GM19467 (cell line): ENCODE measurements at regions not wholly inside any gene's neighbourhood (a gene's known extent, or its start where the extent isn't known, plus 50 kb on each side); places are given as distances from the start of the nearest gene placed in this dataset.

Experiments
- ATAC-seq: cut with Tn5 transposase; IDR thresholded peaks from one replicate; pipeline ENCODE4 v1.9.1; 2021; ENCODE audit warnings: mild to moderate bottlenecking, moderate library complexity; ENCODE audit not compliant: unreplicated experiment

GRCh38 chr14:31993521-31993951 is 83.6 kb upstream of the ARHGAP5 start:
- no peak for ATAC-seq

DNA sequence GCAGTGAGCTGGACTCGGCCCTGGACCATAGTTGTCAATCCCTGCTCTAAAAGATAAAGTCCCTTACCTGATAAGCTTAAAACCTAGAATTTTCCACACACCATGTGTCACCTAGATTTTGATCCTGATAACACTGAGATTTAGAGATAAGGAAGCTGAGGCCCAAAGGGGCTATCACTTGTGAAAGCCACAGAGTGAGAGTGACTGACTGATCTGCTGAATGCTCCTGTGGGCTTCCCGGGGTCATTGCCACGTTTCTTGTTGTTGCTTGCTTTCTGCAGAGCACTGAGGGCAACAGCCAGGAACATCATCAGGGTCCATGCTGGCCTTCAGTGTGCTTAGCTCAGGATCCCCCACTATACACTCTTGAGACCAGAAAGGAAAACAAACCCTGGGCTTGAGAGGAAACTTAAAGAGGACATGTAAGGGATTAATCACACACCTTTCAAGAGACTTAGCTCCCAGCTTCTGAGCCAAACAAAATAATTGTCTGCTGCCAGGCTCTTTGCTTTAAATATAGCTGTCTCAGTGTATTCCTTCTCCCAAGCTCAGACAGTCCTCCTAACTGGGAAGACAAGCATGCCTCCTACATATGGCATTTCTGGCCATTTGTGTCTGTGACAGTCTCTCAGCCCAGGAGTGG is 82.6 kb upstream of the ARHGAP5 start:
- ATAC-seq, result no peak

DNA sequence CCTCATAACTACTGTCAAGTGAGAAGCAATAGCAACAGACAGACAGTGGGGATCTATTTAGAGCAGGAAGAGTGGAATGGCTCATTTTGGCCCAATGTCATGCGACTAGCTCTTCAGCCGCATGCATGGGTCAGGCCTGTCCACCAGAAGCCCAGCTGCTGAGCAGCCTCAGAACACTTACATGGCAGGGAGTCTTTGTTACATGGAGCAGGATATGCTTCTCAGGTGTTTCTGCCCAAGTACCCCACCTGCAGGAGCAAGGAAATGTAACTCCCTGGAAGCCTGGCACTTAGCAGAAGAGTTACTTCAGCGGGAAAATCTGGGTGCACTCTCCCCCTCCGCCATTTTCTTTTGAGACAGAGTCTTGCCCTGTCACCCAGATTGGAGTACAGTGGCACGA is 73.5 kb upstream of the ARHGAP5 start:
- no peak for ATAC-seq

DNA sequence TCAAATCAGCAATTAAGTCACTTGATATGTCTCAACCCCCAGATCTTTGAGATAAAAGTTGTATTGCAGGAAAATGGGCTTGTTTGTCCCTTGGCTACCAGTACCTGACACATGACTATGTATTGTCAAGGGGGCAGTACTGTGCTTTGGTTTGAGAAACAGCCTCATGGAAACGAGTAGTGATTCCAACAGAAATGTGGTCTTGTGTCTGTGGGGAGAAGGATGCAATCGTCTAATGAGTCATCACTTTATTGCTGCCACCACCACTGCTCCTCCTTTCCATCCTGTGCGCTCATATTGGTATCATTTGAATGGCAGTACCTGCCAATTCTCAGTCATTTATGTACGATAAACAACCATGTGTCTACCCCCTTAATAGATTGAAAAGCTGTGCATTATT is 72.8 kb upstream of the ARHGAP5 start:
- ATAC-seq, result no peak

DNA sequence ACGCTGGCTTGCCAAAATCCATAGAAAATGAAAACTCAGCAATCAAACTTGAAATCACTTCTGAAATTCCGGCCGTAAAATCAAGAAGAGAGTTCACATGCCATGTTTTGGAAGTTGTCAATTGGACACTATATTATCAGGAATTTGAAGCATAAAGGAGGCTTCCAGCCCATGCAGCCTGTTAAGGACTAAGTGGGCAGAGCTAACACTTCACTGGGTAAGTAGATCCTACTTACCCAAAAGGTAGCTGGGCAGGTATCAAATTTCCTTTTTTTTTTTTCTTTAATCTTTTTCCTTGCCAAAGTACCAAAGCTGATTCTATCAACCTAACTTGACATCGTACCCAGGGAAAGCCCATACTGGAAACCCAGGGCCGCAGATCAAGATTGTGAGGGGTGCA is 71.5 kb upstream of the ARHGAP5 start:
- ATAC-seq, result no peak

- no peak for ATAC-seq
Measured at GRCh38 chr14:32006263-32007110, 70.6 kb upstream of the ARHGAP5 start.

- no peak for ATAC-seq
Measured at GRCh38 chr14:32007755-32008362, 69.2 kb upstream of the ARHGAP5 start.

DNA sequence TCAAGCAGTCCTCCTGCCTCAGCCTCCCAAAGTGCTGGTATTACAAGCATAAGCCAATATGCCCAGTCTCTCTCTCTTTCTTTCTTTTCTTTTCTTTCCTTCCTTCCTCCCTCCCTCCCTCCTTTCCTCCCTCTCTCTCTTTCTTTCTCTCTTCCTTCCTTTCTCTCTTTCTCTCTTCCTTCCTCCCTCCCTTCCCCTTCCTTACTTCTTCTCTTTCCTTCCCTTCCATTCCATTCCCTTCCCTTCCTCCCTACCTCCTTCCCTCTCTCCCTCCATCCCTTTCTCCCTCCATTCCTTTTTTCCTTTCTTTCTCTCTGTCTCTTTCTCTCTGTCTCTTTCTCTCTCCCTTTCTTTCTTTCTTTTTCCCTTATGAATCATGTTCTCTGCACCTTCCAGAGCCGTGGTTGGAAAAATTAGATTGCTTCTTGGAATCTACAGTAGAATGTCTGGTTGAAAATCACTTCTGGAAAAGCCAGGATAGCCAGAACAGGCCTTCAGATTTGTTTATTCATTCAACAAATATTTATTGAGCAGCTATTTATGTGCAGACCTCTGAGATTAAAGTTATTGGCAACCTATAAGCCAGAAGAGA is 68.4 kb upstream of the ARHGAP5 start:
- ATAC-seq, result no peak

DNA sequence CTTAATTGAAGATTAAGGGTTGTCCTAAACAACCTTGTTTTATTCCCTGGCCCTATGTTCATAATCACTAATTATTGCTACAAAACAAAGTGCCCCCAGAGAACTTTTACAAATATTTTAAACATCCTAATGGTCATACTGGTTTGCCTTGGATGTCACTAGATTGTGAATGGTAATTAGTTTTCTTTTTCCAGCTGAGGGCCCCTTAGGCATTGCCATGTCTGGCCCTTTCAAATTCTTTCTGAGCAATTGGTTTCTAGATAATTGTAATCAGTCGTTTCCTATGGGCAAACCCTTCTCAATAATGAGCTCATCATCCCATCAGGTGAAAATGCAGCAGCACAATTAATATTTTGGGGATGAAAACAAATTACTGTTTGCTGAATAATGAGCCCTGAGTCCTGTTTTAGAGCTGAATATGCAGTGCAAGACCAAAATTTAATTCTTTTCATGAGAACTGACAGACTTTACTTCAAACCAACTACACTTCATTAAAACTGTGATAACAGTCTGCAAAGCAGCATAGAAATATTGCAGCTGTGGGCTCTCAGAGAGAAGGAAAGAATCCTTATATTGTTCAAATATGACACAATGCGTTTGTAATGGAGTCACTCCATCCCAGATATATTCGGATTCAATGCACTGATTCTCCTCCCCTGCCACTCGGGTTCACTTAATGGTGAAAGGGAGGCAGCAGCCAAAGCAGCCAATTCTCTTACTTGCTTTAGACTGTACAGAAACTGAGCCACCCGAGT is 67.7 kb upstream of the ARHGAP5 start:
- no peak for ATAC-seq

DNA sequence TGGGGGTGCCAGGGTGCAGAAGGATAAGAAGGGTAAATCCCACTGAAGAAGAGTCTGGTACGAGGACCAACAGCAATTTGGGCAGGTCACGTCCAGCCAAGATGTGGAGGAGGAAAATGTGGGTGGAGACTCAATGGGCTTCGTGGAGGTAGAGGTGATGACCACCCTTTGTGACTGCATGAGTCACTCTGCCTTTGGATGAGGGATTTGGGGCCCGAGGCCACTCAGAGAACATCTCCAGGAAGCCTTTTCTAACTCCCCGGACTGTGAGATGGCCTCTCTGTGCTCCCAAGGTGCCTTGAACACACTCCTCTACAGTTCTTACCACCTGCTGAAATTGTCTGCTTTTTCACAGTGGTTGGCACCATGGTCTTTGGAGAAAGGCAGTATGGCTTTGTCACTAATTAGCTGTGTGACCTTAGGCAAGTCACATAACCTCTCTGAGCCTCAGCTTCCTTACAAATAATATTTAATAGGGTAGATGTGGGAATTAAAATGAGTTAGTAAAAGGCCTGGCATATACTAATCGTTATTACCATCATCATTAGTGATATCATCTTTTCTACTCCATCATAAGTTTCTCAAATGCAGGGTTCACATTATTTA is 67.0 kb upstream of the ARHGAP5 start:
- ATAC-seq, result no peak

DNA sequence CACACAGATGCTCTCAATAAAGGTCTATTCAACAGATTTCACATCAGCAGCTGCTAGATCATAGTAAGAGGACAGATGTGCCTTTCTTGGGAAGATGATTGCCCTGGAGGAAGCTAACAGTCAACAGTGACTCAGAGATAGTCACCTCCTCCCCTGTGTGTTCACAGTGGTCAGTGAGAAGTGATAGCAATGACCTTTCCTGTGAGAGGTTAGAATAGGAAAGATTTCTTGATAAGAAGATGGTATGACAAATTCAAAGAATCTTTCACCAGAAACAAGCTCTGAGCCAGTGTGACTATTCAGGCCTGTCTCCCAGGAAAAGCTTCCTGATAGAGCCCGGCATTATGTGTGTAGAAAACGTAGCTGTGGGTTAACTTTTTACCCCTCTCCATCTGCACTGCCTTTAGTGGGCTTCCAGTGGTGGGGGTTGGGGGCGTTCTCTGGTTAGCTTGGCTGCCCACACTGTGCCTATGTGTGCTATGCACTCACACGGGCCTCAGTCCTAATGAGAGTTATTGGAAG is 66.4 kb upstream of the ARHGAP5 start:
- no peak for ATAC-seq

DNA sequence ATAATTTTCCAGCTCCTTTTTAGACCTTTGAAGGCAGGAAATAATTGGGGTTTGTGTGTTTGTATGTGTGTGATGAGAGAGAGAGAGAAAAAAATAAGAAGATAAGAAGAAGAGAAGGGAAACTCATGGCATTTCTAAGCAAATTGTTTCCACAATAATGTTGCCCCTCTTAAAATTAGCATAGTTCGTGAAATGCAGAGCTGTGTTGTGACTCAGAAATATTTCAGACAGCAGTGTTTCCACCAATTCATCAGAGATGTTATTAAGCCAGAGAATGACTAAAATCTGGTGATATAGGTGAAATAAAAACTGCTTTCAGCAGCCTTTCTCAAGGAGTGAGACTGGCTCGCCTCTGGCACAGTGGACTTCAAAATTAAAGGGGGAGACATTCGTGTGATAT is 65.9 kb upstream of the ARHGAP5 start:
- ATAC-seq, result no peak

DNA sequence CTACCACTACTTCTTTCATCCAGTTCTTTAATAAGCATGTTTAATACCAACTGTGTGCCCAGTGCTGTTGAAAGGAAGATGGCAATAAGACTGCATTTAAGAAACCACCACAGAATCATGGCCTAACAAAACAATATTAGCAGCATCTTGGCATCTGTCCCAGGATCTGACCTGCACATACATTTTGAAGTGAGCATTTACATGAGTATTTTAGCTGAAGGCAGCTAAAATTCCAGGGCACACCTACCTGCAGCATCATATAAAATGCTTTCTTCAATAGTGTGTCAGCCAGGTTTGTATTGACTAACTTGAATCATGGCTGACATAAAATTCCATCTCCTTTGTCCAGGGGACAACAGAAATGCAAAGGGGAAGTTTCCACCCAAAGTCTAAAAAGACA is 65.0 kb upstream of the ARHGAP5 start:
- no peak for ATAC-seq

DNA sequence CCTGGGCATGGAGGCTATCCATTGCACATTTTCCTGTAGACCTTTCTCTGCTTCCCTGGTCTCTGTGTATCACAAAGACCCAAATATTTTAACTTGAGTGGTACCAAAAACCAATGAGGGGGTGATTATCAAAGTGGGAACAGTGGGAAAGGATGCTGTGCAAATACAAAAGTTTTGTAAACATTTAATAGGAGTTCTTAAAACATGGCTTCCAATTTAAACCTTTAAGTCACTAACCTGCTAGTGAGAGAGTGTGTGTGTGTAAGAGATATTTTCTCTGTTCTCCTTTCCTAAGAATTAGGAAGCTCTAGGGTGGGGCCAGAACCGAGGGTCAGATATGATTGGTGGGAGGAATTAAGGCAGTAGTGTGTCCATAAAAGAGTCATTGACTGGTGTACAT is 64.5 kb upstream of the ARHGAP5 start:
- no peak for ATAC-seq

GRCh38 chr14:32013083-32013482 is 64.0 kb upstream of the ARHGAP5 start:
- ATAC-seq, result no peak

GRCh38 chr14:32014057-32014456 is 63.0 kb upstream of the ARHGAP5 start:
- no peak for ATAC-seq

GRCh38 chr14:32014498-32014897 is 62.6 kb upstream of the ARHGAP5 start:
- ATAC-seq, result no peak

DNA sequence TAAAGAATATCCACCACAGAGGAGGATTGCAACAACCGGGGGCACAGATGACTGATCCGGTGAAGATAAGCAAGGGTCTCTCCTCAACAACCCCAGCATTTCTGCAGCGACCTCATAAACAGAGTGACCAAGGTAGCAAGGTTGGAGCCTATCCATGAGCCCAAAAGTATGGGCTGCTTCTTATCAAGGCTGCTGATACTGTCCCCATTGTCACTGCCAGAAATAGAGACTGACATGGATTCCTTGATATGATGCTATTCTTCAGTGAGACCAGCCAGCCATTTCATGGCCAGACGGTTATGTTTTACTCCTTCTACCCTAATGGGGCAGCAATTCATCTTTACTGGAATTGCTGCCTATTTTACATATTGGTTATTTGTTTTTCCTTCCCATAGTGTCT is 61.9 kb upstream of the ARHGAP5 start:
- no peak for ATAC-seq

DNA sequence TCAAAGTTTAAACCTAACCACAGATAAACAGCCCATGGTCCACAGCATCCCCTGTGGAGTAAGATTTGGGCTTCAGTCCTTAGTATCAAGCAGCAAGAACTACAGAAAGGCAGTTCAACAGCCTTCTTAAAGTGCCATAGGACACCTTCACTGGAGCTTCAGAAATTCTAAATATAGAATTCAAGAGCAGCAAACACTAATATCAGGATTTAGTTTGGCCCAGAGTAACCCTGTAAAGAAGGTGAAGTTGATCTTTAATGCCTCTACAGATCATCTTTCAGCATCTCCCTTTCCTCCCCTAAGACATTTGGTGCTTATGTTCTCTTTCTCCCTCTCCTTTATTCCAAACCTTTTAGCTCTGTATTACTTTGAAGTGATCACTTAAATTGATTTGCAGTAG is 59.5 kb upstream of the ARHGAP5 start:
- no peak for ATAC-seq

- no peak for ATAC-seq
Measured at GRCh38 chr14:32018391-32019092, 58.6 kb upstream of the ARHGAP5 start.
